ENCODE measurements at regions not wholly inside any gene's neighbourhood (a gene's known extent, or its start where the extent isn't known, plus 50 kb on each side); places are given as distances from the start of the nearest gene placed in this dataset.

GRCh38 chr6:95159557-95159956 lies 417.8 kb upstream of the MANEA start:
- no peaks in the 10 kb centered on the region for H3K79me2 ChIP-seq (ENCODE audit: control insufficient read depth, insufficient read depth, low read length)
- intact Hi-C loops (cut with micrococcal nuclease): no loop called here
- H4K20me1 ChIP-seq (replicated peaks; ENCODE audit: control insufficient read depth, extremely low read depth, insufficient read depth, low read length): no peaks in the 10 kb centered on the region
- no peak overlapping the region for H3K4me2 ChIP-seq (ENCODE audit: insufficient read depth, low read length)
- no peak overlapping the region for H3K27ac ChIP-seq (ENCODE audit: insufficient read depth, low read depth, low read length)
- H3K9ac ChIP-seq (replicated peaks; ENCODE audit: extremely low read depth, insufficient read depth, low read length): no peak overlapping the region
- CTCF ChIA-PET: no interaction called here
- H3K36me3 ChIP-seq (ENCODE audit: control insufficient read depth in 2 of 2, extremely low read depth in 1 of 2, insufficient read depth in 2 of 2, low read length in 2 of 2): no peaks in the 10 kb centered on the region
- no peaks in the 10 kb centered on the region for H3K9me1 ChIP-seq (replicated peaks; ENCODE audit: control insufficient read depth, extremely low read depth, insufficient read depth, low read length)
- H2AFZ ChIP-seq (ENCODE audit: low read depth, low read length): no peak overlapping the region
- POLR2A ChIA-PET: no interaction called here
- no peaks in the 10 kb centered on the region for H3K9me3 ChIP-seq (replicated peaks; ENCODE audit: control insufficient read depth, insufficient read depth, low read length)
- DNase-seq (ENCODE audit: low read depth, low spot score) (no peak), FAIRE-seq (no peak)
- TF ChIP-seq EZH2 (IDR thresholded peaks at IDR 0.05; ENCODE audit: borderline replicate concordance, low read depth, low read length, severe bottlenecking) (no peak), JUN (IDR thresholded peaks at IDR 0.05; ENCODE audit: borderline replicate concordance, insufficient read depth, insufficient read length, low read depth) (no peak), CTCF (IDR thresholded peaks at IDR 0.05; ENCODE audit: extremely low read depth in 1 of 2, insufficient read depth in 1 of 2, low read depth in 1 of 2, low read length in 2 of 2) (no peak), FOS (IDR thresholded peaks at IDR 0.05; ENCODE audit: borderline replicate concordance, insufficient read depth, low read length) (no peak), POLR2A (IDR thresholded peaks at IDR 0.05; ENCODE audit: low read depth, low read length) (no peak), POLR2AphosphoS5 (IDR thresholded peaks at IDR 0.05; ENCODE audit: insufficient read depth, low read depth, low read length) (no peak), MYC (IDR thresholded peaks at IDR 0.05; ENCODE audit: low read depth, low read length) (no peak), GATA2 (IDR thresholded peaks at IDR 0.05; ENCODE audit: insufficient read depth, insufficient read length, low read depth, low read length) (no peak), MAX (IDR thresholded peaks at IDR 0.05; ENCODE audit: insufficient read depth, insufficient read length) (no peak)
- no TSS peak for BruUV-seq (replicated peaks)
- no peaks in the 10 kb centered on the region for H3K4me1 ChIP-seq (ENCODE audit: control insufficient read depth, extremely low read depth, insufficient read depth, low read length)
- H3K4me3 ChIP-seq (replicated peaks in 1 of 3; ENCODE audit: insufficient read depth in 1 of 3, low read depth in 1 of 3, low read length in 3 of 3): no peak overlapping the region
- H3K27me3 ChIP-seq (ENCODE audit: control insufficient read depth in 2 of 2, insufficient read depth in 2 of 2, low read length in 2 of 2): no peaks in the 10 kb centered on the region
- dilution Hi-C loops (cut with MboI; ENCODE audit: extremely low pct_ligation_motif_present, low sequenced_read_pairs): no loop called here

All from endothelial cell of umbilical vein (primary cell).